GM19455 (cell line): ENCODE measurements at regions not wholly inside any gene's neighbourhood (a gene's known extent, or its start where the extent isn't known, plus 50 kb on each side); places are given as distances from the start of the nearest gene placed in this dataset.
"Not testable (repeated sequence)": the region's sequence is repeated elsewhere in the genome, so short reads cannot be mapped to it uniquely, and the experiment has no call there.

ENCODE experiments used
- ATAC-seq: cut with Tn5 transposase; IDR thresholded peaks from one replicate; pipeline ENCODE4 v1.9.1; 2021; ENCODE audit not compliant: unreplicated experiment

- ATAC-seq, result no peak
Observed at GRCh38 chr1:72439036-72439435, 156.7 kb upstream of the NEGR1 start.

GRCh38 chr1:72438270-72438669 lies 155.9 kb upstream of the NEGR1 start:
- ATAC-seq, result no peak

GRCh38 chr1:72435025-72435424 lies 152.7 kb upstream of the NEGR1 start:
- ATAC-seq, result no peak

- ATAC-seq, result no peak
Observed at GRCh38 chr1:72434070-72434469, 151.7 kb upstream of the NEGR1 start.

- ATAC-seq, result no peak
Observed at GRCh38 chr1:72433591-72433990, 151.3 kb upstream of the NEGR1 start.

GRCh38 chr1:72432645-72433267 lies 150.4 kb upstream of the NEGR1 start:
- no peak for ATAC-seq

GRCh38 chr1:72431810-72432209 lies 149.5 kb upstream of the NEGR1 start:
- no peak for ATAC-seq

GRCh38 chr1:72428276-72428675 lies 145.9 kb upstream of the NEGR1 start:
- not testable (repeated sequence) for ATAC-seq

GRCh38 chr1:72419229-72419628 lies 136.9 kb upstream of the NEGR1 start:
- ATAC-seq, result no peak

- ATAC-seq, result no peak
Observed at GRCh38 chr1:72412286-72412685, 129.9 kb upstream of the NEGR1 start.

GRCh38 chr1:72399807-72400206 lies 117.5 kb upstream of the NEGR1 start:
- ATAC-seq, result no peak

GRCh38 chr1:72397786-72398185 lies 115.4 kb upstream of the NEGR1 start:
- no peak for ATAC-seq

- ATAC-seq, result no peak
Observed at GRCh38 chr1:72394457-72394856, 112.1 kb upstream of the NEGR1 start.

GRCh38 chr1:72379072-72379471 lies 96.7 kb upstream of the NEGR1 start:
- ATAC-seq, result no peak

GRCh38 chr1:72375226-72375625 lies 92.9 kb upstream of the NEGR1 start:
- no peak for ATAC-seq

GRCh38 chr1:72371259-72372035 lies 89.1 kb upstream of the NEGR1 start:
- ATAC-seq, result no peak

GRCh38 chr1:72370836-72371235 lies 88.5 kb upstream of the NEGR1 start:
- not testable (repeated sequence) for ATAC-seq

- ATAC-seq, result no peak
Observed at GRCh38 chr1:72369069-72369757, 86.9 kb upstream of the NEGR1 start.

- no peak for ATAC-seq
Observed at GRCh38 chr1:72366466-72366865, 84.1 kb upstream of the NEGR1 start.

- ATAC-seq, result no peak
Observed at GRCh38 chr1:72365693-72366092, 83.4 kb upstream of the NEGR1 start.

- ATAC-seq, result no peak
Observed at GRCh38 chr1:72362538-72362937, 80.2 kb upstream of the NEGR1 start.

- no peak for ATAC-seq
Observed at GRCh38 chr1:72357411-72357810, 75.1 kb upstream of the NEGR1 start.
